ENCODE measurements at regions not wholly inside any gene's neighbourhood (a gene's known extent, or its start where the extent isn't known, plus 50 kb on each side); places are given as distances from the start of the nearest gene placed in this dataset.

- peaks cover 5% of the 10 kb centered on the region for H3K27me3 ChIP-seq (ENCODE audit: control insufficient read depth, insufficient read depth, low read length)
- POLR2A ChIA-PET = no interaction called here
- CTCF ChIA-PET = interaction anchor here (0.9 to 1.2 kb wide), 3 partner anchors 12 to 47 kb away, joined by 3 to 5 read pairs (median 4); no protein-coding TSS in a partner anchor
- no peak overlapping the region for H3K4me3 ChIP-seq (ENCODE audit: low read depth, low read length)
- TF ChIP-seq, protein P1, sequence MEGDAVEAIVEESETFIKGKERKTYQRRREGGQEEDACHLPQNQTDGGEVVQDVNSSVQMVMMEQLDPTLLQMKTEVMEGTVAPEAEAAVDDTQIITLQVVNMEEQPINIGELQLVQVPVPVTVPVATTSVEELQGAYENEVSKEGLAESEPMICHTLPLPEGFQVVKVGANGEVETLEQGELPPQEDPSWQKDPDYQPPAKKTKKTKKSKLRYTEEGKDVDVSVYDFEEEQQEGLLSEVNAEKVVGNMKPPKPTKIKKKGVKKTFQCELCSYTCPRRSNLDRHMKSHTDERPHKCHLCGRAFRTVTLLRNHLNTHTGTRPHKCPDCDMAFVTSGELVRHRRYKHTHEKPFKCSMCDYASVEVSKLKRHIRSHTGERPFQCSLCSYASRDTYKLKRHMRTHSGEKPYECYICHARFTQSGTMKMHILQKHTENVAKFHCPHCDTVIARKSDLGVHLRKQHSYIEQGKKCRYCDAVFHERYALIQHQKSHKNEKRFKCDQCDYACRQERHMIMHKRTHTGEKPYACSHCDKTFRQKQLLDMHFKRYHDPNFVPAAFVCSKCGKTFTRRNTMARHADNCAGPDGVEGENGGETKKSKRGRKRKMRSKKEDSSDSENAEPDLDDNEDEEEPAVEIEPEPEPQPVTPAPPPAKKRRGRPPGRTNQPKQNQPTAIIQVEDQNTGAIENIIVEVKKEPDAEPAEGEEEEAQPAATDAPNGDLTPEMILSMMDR (IDR thresholded peaks at IDR 0.05; ENCODE audit: insufficient read depth, low read depth, low read length) = no peak
- H3K36me3 ChIP-seq (ENCODE audit: control insufficient read depth, insufficient read depth, low read length) = no peaks in the 10 kb centered on the region
- DNase-seq (ENCODE audit: low read depth) = no peak
These were observed 83.1 kb upstream of the CTTNBP2NL start for GRCh38 chr1:112312879-112313278.

GRCh38 chr1:112316254-112316913 lies 79.6 kb upstream of the CTTNBP2NL start:
- TF ChIP-seq, protein P1 (IDR thresholded peaks at IDR 0.05; ENCODE audit: insufficient read depth, low read depth, low read length) = no peak
- POLR2A ChIA-PET = no interaction called here
- Histone ChIP-seq H3K36me3 (ENCODE audit: control insufficient read depth, insufficient read depth, low read length) (no peaks in the 10 kb centered on the region), H3K4me3 (ENCODE audit: low read depth, low read length) (no peak overlapping the region), H3K27me3 (ENCODE audit: control insufficient read depth, insufficient read depth, low read length) (peaks cover 9% of the 10 kb centered on the region)
- CTCF ChIA-PET = interaction anchor here (0.9 to 1.4 kb wide), 3 partner anchors 13 to 18 kb away, joined by 3 read pairs; no protein-coding TSS in a partner anchor
- DNase-seq (ENCODE audit: low read depth) = no peak

GRCh38 chr1:112317140-112317539 lies 78.9 kb upstream of the CTTNBP2NL start:
- Histone ChIP-seq H3K4me3 (ENCODE audit: low read depth, low read length) (no peak overlapping the region), H3K36me3 (ENCODE audit: control insufficient read depth, insufficient read depth, low read length) (no peaks in the 10 kb centered on the region), H3K27me3 (ENCODE audit: control insufficient read depth, insufficient read depth, low read length) (peaks cover 10% of the 10 kb centered on the region)
- TF ChIP-seq, protein P1 (IDR thresholded peaks at IDR 0.05; ENCODE audit: insufficient read depth, low read depth, low read length) = no peak
- ChIA-PET CTCF (interaction anchor here (1.0 to 1.6 kb wide), 5 partner anchors 9 to 36 kb away, joined by 3 to 5 read pairs (median 4); no protein-coding TSS in a partner anchor), POLR2A (no interaction called here)
- DNase-seq (ENCODE audit: low read depth) = no peak

DNA sequence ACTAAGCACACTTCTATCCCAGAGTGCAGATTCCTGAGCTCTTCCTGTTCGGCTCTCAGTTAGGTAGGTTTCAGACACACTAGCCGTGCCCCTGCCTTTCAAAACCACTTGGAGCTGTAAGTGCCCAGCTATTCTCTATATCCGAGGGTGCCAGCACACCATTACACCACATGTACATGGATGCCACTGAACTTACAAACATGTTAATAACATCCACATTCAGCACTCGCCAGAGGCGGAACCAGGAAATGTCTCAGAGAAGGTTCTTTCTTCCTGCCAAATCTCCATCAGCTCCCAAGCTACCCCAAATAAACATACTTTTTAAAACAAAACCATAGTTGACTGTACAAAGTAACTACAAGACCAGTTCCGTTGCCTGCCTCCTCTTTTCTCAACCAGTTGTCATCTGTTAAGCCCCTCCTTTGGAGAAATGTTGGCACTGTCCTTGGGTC lies 78.4 kb upstream of the CTTNBP2NL start:
- POLR2A ChIA-PET = no interaction called here
- no peak for DNase-seq (ENCODE audit: low read depth)
- peaks cover 9% of the 10 kb centered on the region for H3K27me3 ChIP-seq (ENCODE audit: control insufficient read depth, insufficient read depth, low read length)
- TF ChIP-seq, protein P1 (IDR thresholded peaks at IDR 0.05; ENCODE audit: insufficient read depth, low read depth, low read length) = no peak
- no peak overlapping the region for H3K4me3 ChIP-seq (ENCODE audit: low read depth, low read length)
- CTCF ChIA-PET = interaction anchor here (1.1 to 1.6 kb wide), 4 partner anchors 10 to 37 kb away, joined by 3 to 5 read pairs (median 4); no protein-coding TSS in a partner anchor
- no peaks in the 10 kb centered on the region for H3K36me3 ChIP-seq (ENCODE audit: control insufficient read depth, insufficient read depth, low read length)

DNA sequence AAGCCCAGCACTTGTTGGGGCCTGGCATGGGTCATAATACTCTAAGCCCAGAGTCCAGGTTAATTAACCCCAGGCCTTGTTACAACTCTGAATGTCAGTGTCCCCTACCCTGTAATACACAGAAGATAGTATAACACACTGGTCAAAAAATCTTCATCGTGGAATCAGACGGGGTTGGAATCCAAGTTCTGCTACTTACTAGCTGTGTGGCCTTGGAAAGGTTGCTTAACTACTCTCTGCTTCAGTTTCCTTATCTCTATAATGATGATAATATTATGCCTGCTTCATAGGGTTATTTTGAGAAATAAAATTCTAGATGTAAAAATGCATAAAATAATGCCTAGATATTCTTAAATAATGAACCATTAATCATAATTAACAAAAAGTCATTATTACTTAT lies 77.8 kb upstream of the CTTNBP2NL start:
- DNase-seq (ENCODE audit: low read depth) = no peak
- TF ChIP-seq, protein P1 (IDR thresholded peaks at IDR 0.05; ENCODE audit: insufficient read depth, low read depth, low read length) = no peak
- Histone ChIP-seq H3K27me3 (ENCODE audit: control insufficient read depth, insufficient read depth, low read length) (peaks cover 9% of the 10 kb centered on the region), H3K36me3 (ENCODE audit: control insufficient read depth, insufficient read depth, low read length) (no peaks in the 10 kb centered on the region), H3K4me3 (ENCODE audit: low read depth, low read length) (no peak overlapping the region)
- POLR2A ChIA-PET = no interaction called here
- CTCF ChIA-PET = interaction anchor here (1.3 to 1.6 kb wide), 2 partner anchors 10 to 37 kb away, joined by 4 to 5 read pairs; no protein-coding TSS in a partner anchor
